Mesendoderm (in vitro differentiated cells): ENCODE measurements at regions not wholly inside any gene's neighbourhood (a gene's known extent, or its start where the extent isn't known, plus 50 kb on each side); places are given as distances from the start of the nearest gene placed in this dataset.
A peak's percentile ranks its signal among the peaks of the same experiment; 100 is the strongest.

ENCODE experiments used
- DNase-seq: peaks from one replicate; pipeline ENCODE4 v3.0.0; 2013
- H2AK5ac ChIP-seq: 2 replicates; pipeline ENCODE4 v1.6.1; 2013; ENCODE audit warnings: low read length, inconsistent platforms
- H2BK120ac ChIP-seq: 2 replicates; pipeline ENCODE4 v1.6.1; 2013; ENCODE audit warnings: low read depth, mild to moderate bottlenecking, low read length, moderate library complexity, mixed read lengths
- H2BK15ac ChIP-seq: replicated peaks from 2 replicates; pipeline ENCODE4 v1.6.1; 2013; ENCODE audit warnings: low read depth, mild to moderate bottlenecking, moderate library complexity
- H2BK5ac ChIP-seq: 2 replicates; pipeline ENCODE4 v1.6.1; 2013; ENCODE audit warnings: low read length, inconsistent platforms
- H3K18ac ChIP-seq: 2 replicates; pipeline ENCODE4 v1.6.1; 2013; ENCODE audit warnings: mild to moderate bottlenecking, low read length, mixed read lengths
- H3K23ac ChIP-seq: one replicate; pipeline ENCODE4 v1.6.1; 2013; ENCODE audit warnings: low read length
- H3K27ac ChIP-seq: 2 replicates; pipeline ENCODE4 v1.5.1; 2013; ENCODE audit warnings: low read depth, mild to moderate bottlenecking, inconsistent platforms, low read length, moderate library complexity
- H3K27me3 ChIP-seq: 2 replicates; pipeline ENCODE4 v1.6.1; 2013; ENCODE audit warnings: low read length, control low read depth, mild to moderate bottlenecking, inconsistent platforms; ENCODE audit not compliant: insufficient read depth, poor library complexity
- H3K36me3 ChIP-seq: 2 replicates; pipeline ENCODE4 v1.6.1; 2013; ENCODE audit warnings: low read length, inconsistent platforms; ENCODE audit not compliant: control insufficient read depth, insufficient read depth
- H3K4ac ChIP-seq: one replicate; pipeline ENCODE4 v1.6.1; 2013; ENCODE audit warnings: low read depth, mild to moderate bottlenecking, low read length, moderate library complexity
- H3K4me1 ChIP-seq: 2 replicates; pipeline ENCODE4 v1.6.1; 2013; ENCODE audit warnings: low read depth, low read length, inconsistent platforms; ENCODE audit not compliant: control insufficient read depth
- H3K4me2 ChIP-seq: 2 replicates; pipeline ENCODE4 v1.6.1; 2013; ENCODE audit warnings: low read length
- H3K4me3 ChIP-seq: 2 replicates; pipeline ENCODE4 v1.5.1; 2013; ENCODE audit warnings: mild to moderate bottlenecking, low read length
- H3K56ac ChIP-seq: one replicate; pipeline ENCODE4 v1.6.1; 2013; ENCODE audit warnings: low read length
- H3K79me1 ChIP-seq: 2 replicates; pipeline ENCODE4 v1.6.1; 2013; ENCODE audit warnings: low read length, inconsistent platforms
- H3K79me2 ChIP-seq: 2 replicates; pipeline ENCODE4 v1.6.1; 2013; ENCODE audit warnings: mild to moderate bottlenecking, low read length; ENCODE audit not compliant: control insufficient read depth, insufficient read depth
- H3K9ac ChIP-seq: 2 replicates; pipeline ENCODE4 v1.6.1; 2013; ENCODE audit warnings: low read length, inconsistent platforms
- H4K5ac ChIP-seq: one replicate; pipeline ENCODE4 v1.6.1; 2013; ENCODE audit warnings: low read length
- H4K8ac ChIP-seq: one replicate; pipeline ENCODE4 v1.6.1; 2013; ENCODE audit warnings: low read depth, mild to moderate bottlenecking, control low read depth, low read length, moderate library complexity
- whole genome bisulfite sequencing: extraction: QIAGEN DNeasy Blood & Tissue Kit; methylation state at CpG from one replicate; pipeline ENCODE4 v1.1.7; 2013; ENCODE audit warnings: low lambda C conversion rate, missing lambda C conversion rate; ENCODE audit not compliant: insufficient coverage; ENCODE audit errors: extremely low coverage; 5-methylcytosine and 5-hydroxymethylcytosine counted together

GRCh38 chr11:123260511-123261211 is 65.6 kb upstream of the CLMP start:
- Histone ChIP-seq H2BK5ac (no peak overlapping the region), H3K23ac (no peak overlapping the region), H2BK120ac (no peak overlapping the region), H3K79me2 (no peaks in the 10 kb centered on the region), H4K5ac (no peak overlapping the region), H3K18ac (no peak overlapping the region), H3K27me3 (no peaks in the 10 kb centered on the region), H3K4me2 (no peak overlapping the region), H3K27ac (no peak overlapping the region), H2AK5ac (no peak overlapping the region), H4K8ac (no peak overlapping the region), H3K4me1 (no peaks in the 10 kb centered on the region), H3K4ac (no peak overlapping the region), H3K56ac (peak overlapping the region; percentile 87), H3K36me3 (no peaks in the 10 kb centered on the region), H2BK15ac (no peak overlapping the region), H3K79me1 (no peaks in the 10 kb centered on the region), H3K4me3 (no peak overlapping the region), H3K9ac (no peak overlapping the region)
- WGBS: no CpG with 5 or more reads among the region's 4 CpGs
- peak; percentile 51 for DNase-seq

- H3K79me1 ChIP-seq: no peaks in the 10 kb centered on the region
- H3K4ac ChIP-seq: no peak overlapping the region
- H4K8ac ChIP-seq: no peak overlapping the region
- no peak overlapping the region for H2BK15ac ChIP-seq
- no peaks in the 10 kb centered on the region for H3K27me3 ChIP-seq
- H3K36me3 ChIP-seq: no peaks in the 10 kb centered on the region
- H2AK5ac ChIP-seq: no peak overlapping the region
- H3K18ac ChIP-seq: no peak overlapping the region
- no peak overlapping the region for H3K4me3 ChIP-seq
- H3K9ac ChIP-seq: no peak overlapping the region
- H2BK120ac ChIP-seq: no peak overlapping the region
- H3K23ac ChIP-seq: no peak overlapping the region
- H3K4me1 ChIP-seq: no peaks in the 10 kb centered on the region
- H4K5ac ChIP-seq: no peak overlapping the region
- no peak overlapping the region for H3K4me2 ChIP-seq
- no CpG with 5 or more reads among the region's 2 CpGs for WGBS
- H2BK5ac ChIP-seq: no peak overlapping the region
- no peaks in the 10 kb centered on the region for H3K79me2 ChIP-seq
- H3K56ac ChIP-seq: no peak overlapping the region
- no peak for DNase-seq
- no peak overlapping the region for H3K27ac ChIP-seq
Observed at GRCh38 chr11:123258877-123259276, 63.8 kb upstream of the CLMP start.

GRCh38 chr11:123257370-123257769 is 62.3 kb upstream of the CLMP start:
- no peak overlapping the region for H2BK15ac ChIP-seq
- H2BK5ac ChIP-seq: no peak overlapping the region
- no peak overlapping the region for H4K8ac ChIP-seq
- H3K79me1 ChIP-seq: no peaks in the 10 kb centered on the region
- no peak overlapping the region for H3K23ac ChIP-seq
- no peak overlapping the region for H3K4ac ChIP-seq
- H3K18ac ChIP-seq: no peak overlapping the region
- no peak overlapping the region for H3K4me3 ChIP-seq
- no peak overlapping the region for H3K4me2 ChIP-seq
- H4K5ac ChIP-seq: no peak overlapping the region
- no peak overlapping the region for H3K27ac ChIP-seq
- H3K9ac ChIP-seq: no peak overlapping the region
- WGBS: no CpG with 5 or more reads among the region's 5 CpGs
- no peak overlapping the region for H3K56ac ChIP-seq
- no peak for DNase-seq
- H3K4me1 ChIP-seq: no peaks in the 10 kb centered on the region
- H2AK5ac ChIP-seq: no peak overlapping the region
- no peaks in the 10 kb centered on the region for H3K36me3 ChIP-seq
- H3K27me3 ChIP-seq: no peaks in the 10 kb centered on the region
- no peak overlapping the region for H2BK120ac ChIP-seq
- H3K79me2 ChIP-seq: no peaks in the 10 kb centered on the region

GRCh38 chr11:123255909-123256308 is 60.9 kb upstream of the CLMP start:
- H4K5ac ChIP-seq: no peak overlapping the region
- peak; percentile 63 for DNase-seq
- no peak overlapping the region for H4K8ac ChIP-seq
- H3K79me1 ChIP-seq: no peaks in the 10 kb centered on the region
- H2BK15ac ChIP-seq: no peak overlapping the region
- H3K56ac ChIP-seq: no peak overlapping the region
- WGBS: no CpG with 5 or more reads among the region's 8 CpGs
- H2BK5ac ChIP-seq: no peak overlapping the region
- H3K4ac ChIP-seq: no peak overlapping the region
- H3K27ac ChIP-seq: no peak overlapping the region
- H3K18ac ChIP-seq: no peak overlapping the region
- H2AK5ac ChIP-seq: no peak overlapping the region
- H3K9ac ChIP-seq: no peak overlapping the region
- no peaks in the 10 kb centered on the region for H3K27me3 ChIP-seq
- H2BK120ac ChIP-seq: no peak overlapping the region
- no peaks in the 10 kb centered on the region for H3K36me3 ChIP-seq
- no peaks in the 10 kb centered on the region for H3K4me1 ChIP-seq
- H3K4me3 ChIP-seq: no peak overlapping the region
- no peak overlapping the region for H3K4me2 ChIP-seq
- no peak overlapping the region for H3K23ac ChIP-seq
- H3K79me2 ChIP-seq: no peaks in the 10 kb centered on the region

GRCh38 chr11:123254357-123254756 is 59.3 kb upstream of the CLMP start:
- Histone ChIP-seq H3K4me1 (no peaks in the 10 kb centered on the region), H3K4me2 (no peak overlapping the region), H3K56ac (no peak overlapping the region), H2BK15ac (no peak overlapping the region), H4K8ac (no peak overlapping the region), H3K79me2 (no peaks in the 10 kb centered on the region), H3K79me1 (no peaks in the 10 kb centered on the region), H3K27ac (no peak overlapping the region), H2AK5ac (no peak overlapping the region), H2BK120ac (no peak overlapping the region), H2BK5ac (no peak overlapping the region), H3K4me3 (no peak overlapping the region), H3K23ac (no peak overlapping the region), H3K27me3 (no peaks in the 10 kb centered on the region), H3K9ac (no peak overlapping the region), H4K5ac (no peak overlapping the region), H3K4ac (no peak overlapping the region), H3K36me3 (no peaks in the 10 kb centered on the region), H3K18ac (no peak overlapping the region)
- WGBS: no CpG with 5 or more reads among the region's 3 CpGs
- DNase-seq: no peak

- H4K5ac ChIP-seq: no peak overlapping the region
- no peaks in the 10 kb centered on the region for H3K4me1 ChIP-seq
- no CpG with 5 or more reads among the region's 3 CpGs for WGBS
- no peak overlapping the region for H2BK120ac ChIP-seq
- no peak overlapping the region for H3K9ac ChIP-seq
- H3K4ac ChIP-seq: no peak overlapping the region
- H3K4me3 ChIP-seq: no peak overlapping the region
- H3K23ac ChIP-seq: no peak overlapping the region
- H2BK5ac ChIP-seq: no peak overlapping the region
- no peak overlapping the region for H4K8ac ChIP-seq
- H2AK5ac ChIP-seq: no peak overlapping the region
- no peak overlapping the region for H2BK15ac ChIP-seq
- H3K27me3 ChIP-seq: no peaks in the 10 kb centered on the region
- H3K56ac ChIP-seq: no peak overlapping the region
- DNase-seq: no peak
- H3K4me2 ChIP-seq: no peak overlapping the region
- H3K79me2 ChIP-seq: no peaks in the 10 kb centered on the region
- no peaks in the 10 kb centered on the region for H3K79me1 ChIP-seq
- H3K27ac ChIP-seq: no peak overlapping the region
- no peak overlapping the region for H3K18ac ChIP-seq
- no peaks in the 10 kb centered on the region for H3K36me3 ChIP-seq
Observed at GRCh38 chr11:123253911-123254310, 58.9 kb upstream of the CLMP start.
